ENCODE measurements at regions not wholly inside any gene's neighbourhood (a gene's known extent, or its start where the extent isn't known, plus 50 kb on each side); places are given as distances from the start of the nearest gene placed in this dataset.

- 44 to 63% methylated on average over 1 of the region's 1 CpG for WGBS, 2 donors
- H3K9me3 ChIP-seq = no peaks in the 10 kb centered on the region
- H3K27ac ChIP-seq = no peak overlapping the region
- H3K4me3 ChIP-seq = no peak overlapping the region
- TF ChIP-seq POLR2A (IDR thresholded peaks at IDR 0.05) = no peak
- no peak for TF ChIP-seq EP300 (IDR thresholded peaks at IDR 0.05)
- no peak for TF ChIP-seq POLR2AphosphoS5 (IDR thresholded peaks at IDR 0.05)
- TF ChIP-seq CTCF (IDR thresholded peaks at IDR 0.05) = no peak
- H3K27me3 ChIP-seq = no peaks in the 10 kb centered on the region
- DNase-seq = no peak
- ATAC-seq (ENCODE audit: low FRiP score in 2 of 2) = no peak
- H3K36me3 ChIP-seq = no peaks in the 10 kb centered on the region
- H3K4me1 ChIP-seq = no peaks in the 10 kb centered on the region
Observed at GRCh38 chr18:40375837-40376236, 1579.2 kb upstream of the PIK3C3 start.

- Histone ChIP-seq H3K9me3 (no peaks in the 10 kb centered on the region), H3K4me1 (no peaks in the 10 kb centered on the region), H3K4me3 (no peak overlapping the region), H3K36me3 (no peaks in the 10 kb centered on the region), H3K27ac (no peak overlapping the region), H3K27me3 (no peaks in the 10 kb centered on the region)
- ATAC-seq (ENCODE audit: low FRiP score in 2 of 2) = no peak
- 62 to 65% methylated on average over 1 of the region's 1 CpG for WGBS, 2 donors
- TF ChIP-seq POLR2A (IDR thresholded peaks at IDR 0.05) (no peak), CTCF (IDR thresholded peaks at IDR 0.05) (no peak), EP300 (IDR thresholded peaks at IDR 0.05) (no peak), POLR2AphosphoS5 (IDR thresholded peaks at IDR 0.05) (no peak)
- DNase-seq = no peak
Observed at GRCh38 chr18:40371673-40372072, 1583.4 kb upstream of the PIK3C3 start.

GRCh38 chr18:40367576-40367975 lies 1587.5 kb upstream of the PIK3C3 start:
- H3K27me3 ChIP-seq = no peaks in the 10 kb centered on the region
- DNase-seq = no peak
- no peaks in the 10 kb centered on the region for H3K4me1 ChIP-seq
- H3K27ac ChIP-seq = no peak overlapping the region
- H3K36me3 ChIP-seq = no peaks in the 10 kb centered on the region
- ATAC-seq (ENCODE audit: low FRiP score in 2 of 2) = no peak
- TF ChIP-seq EP300 (IDR thresholded peaks at IDR 0.05) (no peak), CTCF (IDR thresholded peaks at IDR 0.05) (no peak), POLR2AphosphoS5 (IDR thresholded peaks at IDR 0.05) (no peak), POLR2A (IDR thresholded peaks at IDR 0.05) (no peak)
- no peaks in the 10 kb centered on the region for H3K9me3 ChIP-seq
- no peak overlapping the region for H3K4me3 ChIP-seq
- 76 to 80% methylated on average over 2 of the region's 2 CpGs for WGBS, 2 donors

- TF ChIP-seq EP300 (IDR thresholded peaks at IDR 0.05) (no peak), POLR2AphosphoS5 (IDR thresholded peaks at IDR 0.05) (no peak), CTCF (IDR thresholded peaks at IDR 0.05) (no peak)
- Histone ChIP-seq H3K9me3 (no peaks in the 10 kb centered on the region), H3K27me3 (no peaks in the 10 kb centered on the region), H3K4me3 (no peak overlapping the region), H3K4me1 (no peaks in the 10 kb centered on the region), H3K27ac (no peak overlapping the region), H3K36me3 (no peaks in the 10 kb centered on the region)
- DNase-seq (no peak), ATAC-seq (ENCODE audit: low FRiP score in 2 of 2) (no peak)
Observed at GRCh38 chr18:40366521-40366920, 1588.5 kb upstream of the PIK3C3 start.

- no peaks in the 10 kb centered on the region for H3K9me3 ChIP-seq
- DNase-seq (no peak), ATAC-seq (ENCODE audit: low FRiP score in 2 of 2) (no peak)
- WGBS, 2 donors = 81 to 83% methylated on average over 5 of the region's 5 CpGs
- H3K27me3 ChIP-seq = no peaks in the 10 kb centered on the region
- no peak overlapping the region for H3K27ac ChIP-seq
- H3K36me3 ChIP-seq = no peaks in the 10 kb centered on the region
- no peak for TF ChIP-seq POLR2AphosphoS5 (IDR thresholded peaks at IDR 0.05)
- TF ChIP-seq POLR2A (IDR thresholded peaks at IDR 0.05) = no peak
- H3K4me3 ChIP-seq = no peak overlapping the region
- H3K4me1 ChIP-seq = no peaks in the 10 kb centered on the region
Observed at GRCh38 chr18:40365526-40365925, 1589.5 kb upstream of the PIK3C3 start.
